Peyer's patch (tissue), 4 donors: ENCODE measurements at regions not wholly inside any gene's neighbourhood (a gene's known extent, or its start where the extent isn't known, plus 50 kb on each side); places are given as distances from the start of the nearest gene placed in this dataset.

Experiments
- CTCF ChIP-seq, 6 experiments: fragments of 450-650 bp in 4 of 6; fragments of 200-600 bp in 2 of 6; sonication (generic) in 1 of 6; IDR thresholded peaks; one replicate each; pipeline ENCODE4 v1.5.1; 2017 to 2019; ENCODE audit warnings: antibody characterized with exemption in 6 of 6, mild to moderate bottlenecking in 3 of 6, moderate library complexity in 1 of 6
- POLR2A ChIP-seq, 2 donors: fragments of 450-650 bp; IDR thresholded peaks; one replicate each; pipeline ENCODE4 v1.5.1; 2017; ENCODE audit warnings: antibody characterized with exemption in 2 of 2, mild to moderate bottlenecking in 2 of 2, moderate library complexity in 2 of 2

- TF ChIP-seq CTCF (IDR thresholded peaks at IDR 0.05) (no peak), POLR2A (IDR thresholded peaks at IDR 0.05) (no peak)
These were observed 107.3 kb downstream of the TFAP2C start for GRCh38 chr20:56736285-56736857.
